MM.1S (cell line): ENCODE measurements at regions not wholly inside any gene's neighbourhood (a gene's known extent, or its start where the extent isn't known, plus 50 kb on each side); places are given as distances from the start of the nearest gene placed in this dataset.

Source experiments
- DNase-seq: peaks from one replicate; pipeline ENCODE4 v3.0.0-alpha.2; 2015
- H2AFZ ChIP-seq: fragments of 300-600 bp; sonication (generic); 2 replicates; pipeline ENCODE4 v1.6.0; 2016; ENCODE audit warnings: antibody characterized with exemption, low read length
- H3F3A ChIP-seq: fragments of 300-600 bp; sonication (generic); 2 replicates; pipeline ENCODE4 v1.6.1; 2016; ENCODE audit warnings: mild to moderate bottlenecking, antibody characterized with exemption, low read length, moderate library complexity, mixed read lengths; ENCODE audit not compliant: insufficient read depth
- H3K27ac ChIP-seq: fragments of 300-600 bp; sonication (generic); 2 replicates; pipeline ENCODE4 v1.5.1; 2016; ENCODE audit warnings: mild to moderate bottlenecking, low read length
- H3K27me3 ChIP-seq: fragments of 300-600 bp; sonication (generic); replicated peaks from 2 replicates; pipeline ENCODE4 v1.6.0; 2016; ENCODE audit warnings: low read length; ENCODE audit not compliant: insufficient read depth
- H3K36me3 ChIP-seq: fragments of 300-600 bp; sonication (generic); replicated peaks from 2 replicates; pipeline ENCODE4 v1.6.1; 2016; ENCODE audit warnings: mild to moderate bottlenecking, low read length, mixed read lengths; ENCODE audit not compliant: insufficient read depth
- H3K4me1 ChIP-seq: fragments of 300-600 bp; sonication (generic); 2 replicates; pipeline ENCODE4 v1.6.1; 2016; ENCODE audit warnings: low read length, mixed read lengths
- H3K4me2 ChIP-seq: fragments of 300-600 bp; sonication (generic); 2 replicates; pipeline ENCODE4 v1.6.0; 2016; ENCODE audit warnings: low read depth, low read length
- H3K4me3 ChIP-seq: fragments of 300-600 bp; sonication (generic); 2 replicates; pipeline ENCODE4 v1.5.1; 2016; ENCODE audit warnings: low read length, mixed read lengths
- H3K79me2 ChIP-seq: fragments of 300-600 bp; sonication (generic); 2 replicates; pipeline ENCODE4 v1.6.1; 2016; ENCODE audit warnings: mixed run types, low read length, mixed read lengths
- H3K9ac ChIP-seq: fragments of 300-600 bp; sonication (generic); 2 replicates; pipeline ENCODE4 v1.6.1; 2016; ENCODE audit warnings: low read length, mixed read lengths
- H3K9me2 ChIP-seq: fragments of 300-600 bp; sonication (generic); replicated peaks from 2 replicates; pipeline ENCODE4 v1.6.1; 2016; ENCODE audit warnings: mild to moderate bottlenecking, low read length, mixed read lengths; ENCODE audit not compliant: insufficient read depth
- H3K9me3 ChIP-seq: fragments of 300-600 bp; sonication (generic); replicated peaks from 2 replicates; pipeline ENCODE4 v1.6.1; 2016; ENCODE audit warnings: mild to moderate bottlenecking, low read length, mixed read lengths; ENCODE audit not compliant: insufficient read depth
- H4K20me1 ChIP-seq: fragments of 300-600 bp; sonication (generic); 2 replicates; pipeline ENCODE4 v1.6.1; 2016; ENCODE audit warnings: mild to moderate bottlenecking, low read length, moderate library complexity, mixed read lengths; ENCODE audit not compliant: insufficient read depth
- CTCF ChIP-seq: fragments of 300-600 bp; sonication (generic); IDR thresholded peaks from 2 replicates; pipeline ENCODE4 v1.5.1; 2016; ENCODE audit warnings: antibody characterized with exemption, low read length, mixed read lengths
- EZH2 ChIP-seq: fragments of 300-600 bp; sonication (generic); optimal IDR thresholded peaks from 2 replicates; pipeline ENCODE3; 2017; ENCODE audit warnings: low read depth, mild to moderate bottlenecking, antibody characterized with exemption, low read length, mixed read lengths
- EZH2phosphoT487 ChIP-seq: fragments of 300-600 bp; sonication (generic); IDR thresholded peaks from 2 replicates; pipeline ENCODE4 v1.6.1; 2018; ENCODE audit warnings: antibody characterized with exemption, low read length

GRCh38 chr3:164521644-164522043 lies 556.7 kb downstream of the SI start:
- TF ChIP-seq CTCF: no peak
- TF ChIP-seq EZH2phosphoT487: no peak
- no peak for TF ChIP-seq EZH2

GRCh38 chr3:164521139-164521538 lies 557.2 kb downstream of the SI start:
- H3K9me3 ChIP-seq: no peaks in the 10 kb centered on the region
- TF ChIP-seq EZH2 (no peak), EZH2phosphoT487 (no peak), CTCF (no peak)
- H3K36me3 ChIP-seq: no peaks in the 10 kb centered on the region
- no peaks in the 10 kb centered on the region for H3F3A ChIP-seq
- H3K27ac ChIP-seq: no peak overlapping the region
- H3K4me3 ChIP-seq: no peak overlapping the region
- H3K4me2 ChIP-seq: no peak overlapping the region
- H3K9me2 ChIP-seq: no peaks in the 10 kb centered on the region
- H3K27me3 ChIP-seq: no peaks in the 10 kb centered on the region
- DNase-seq: no peak
- no peaks in the 10 kb centered on the region for H3K4me1 ChIP-seq
- H4K20me1 ChIP-seq: no peaks in the 10 kb centered on the region
- no peak overlapping the region for H3K9ac ChIP-seq
- no peaks in the 10 kb centered on the region for H3K79me2 ChIP-seq
- H2AFZ ChIP-seq: no peak overlapping the region

More at GRCh38 chr3:164521644-164522043, 556.7 kb downstream of the SI start:
- Histone ChIP-seq H3K79me2 (no peaks in the 10 kb centered on the region), H3K4me1 (no peaks in the 10 kb centered on the region), H3K9me3 (no peaks in the 10 kb centered on the region), H3K4me3 (no peak overlapping the region), H3K4me2 (no peak overlapping the region), H2AFZ (no peak overlapping the region), H3F3A (no peaks in the 10 kb centered on the region), H3K27ac (no peak overlapping the region), H3K27me3 (no peaks in the 10 kb centered on the region), H3K36me3 (no peaks in the 10 kb centered on the region), H3K9me2 (no peaks in the 10 kb centered on the region), H3K9ac (no peak overlapping the region), H4K20me1 (no peaks in the 10 kb centered on the region)
- no peak for DNase-seq

- no peaks in the 10 kb centered on the region for H3K36me3 ChIP-seq
- H3K9me2 ChIP-seq: no peaks in the 10 kb centered on the region
- no peaks in the 10 kb centered on the region for H3K79me2 ChIP-seq
- no peak overlapping the region for H3K9ac ChIP-seq
- H3K9me3 ChIP-seq: no peaks in the 10 kb centered on the region
- H4K20me1 ChIP-seq: no peaks in the 10 kb centered on the region
- no peak for DNase-seq
- H2AFZ ChIP-seq: no peak overlapping the region
- no peak overlapping the region for H3K27ac ChIP-seq
- H3K27me3 ChIP-seq: no peaks in the 10 kb centered on the region
- TF ChIP-seq CTCF (no peak), EZH2 (no peak), EZH2phosphoT487 (no peak)
- H3K4me2 ChIP-seq: no peak overlapping the region
- H3K4me1 ChIP-seq: no peaks in the 10 kb centered on the region
- no peaks in the 10 kb centered on the region for H3F3A ChIP-seq
- H3K4me3 ChIP-seq: no peak overlapping the region
These were observed 563.0 kb downstream of the SI start for GRCh38 chr3:164515256-164515655.
